ENCODE measurements at regions not wholly inside any gene's neighbourhood (a gene's known extent, or its start where the extent isn't known, plus 50 kb on each side); places are given as distances from the start of the nearest gene placed in this dataset.

DNA sequence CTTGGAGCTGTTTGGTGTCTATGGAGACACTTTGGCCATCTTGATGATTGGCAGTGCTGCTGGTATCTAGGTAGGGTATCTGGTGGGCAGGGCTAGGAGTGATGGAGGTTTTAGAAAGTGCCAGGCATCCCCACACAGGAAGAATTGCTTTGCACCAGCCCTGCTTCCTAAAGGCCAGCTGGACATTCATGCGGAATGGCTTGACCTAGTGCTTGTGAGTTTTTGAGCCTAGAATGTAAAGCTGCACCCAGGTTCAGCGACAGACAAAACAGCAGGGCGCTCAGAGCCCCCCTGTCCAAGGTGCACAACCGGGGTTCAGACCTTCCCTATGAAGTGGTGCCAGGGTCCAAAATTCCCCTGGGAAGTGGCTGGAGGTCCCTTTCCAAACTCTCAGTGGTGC lies 93.1 kb downstream of the ING1 start:
- TF ChIP-seq POLR2AphosphoS5 (IDR thresholded peaks at IDR 0.05) (no peak), POLR2A (IDR thresholded peaks at IDR 0.05) (no peak), EP300 (IDR thresholded peaks at IDR 0.05) (no peak)
- TF ChIP-seq, protein P1, sequence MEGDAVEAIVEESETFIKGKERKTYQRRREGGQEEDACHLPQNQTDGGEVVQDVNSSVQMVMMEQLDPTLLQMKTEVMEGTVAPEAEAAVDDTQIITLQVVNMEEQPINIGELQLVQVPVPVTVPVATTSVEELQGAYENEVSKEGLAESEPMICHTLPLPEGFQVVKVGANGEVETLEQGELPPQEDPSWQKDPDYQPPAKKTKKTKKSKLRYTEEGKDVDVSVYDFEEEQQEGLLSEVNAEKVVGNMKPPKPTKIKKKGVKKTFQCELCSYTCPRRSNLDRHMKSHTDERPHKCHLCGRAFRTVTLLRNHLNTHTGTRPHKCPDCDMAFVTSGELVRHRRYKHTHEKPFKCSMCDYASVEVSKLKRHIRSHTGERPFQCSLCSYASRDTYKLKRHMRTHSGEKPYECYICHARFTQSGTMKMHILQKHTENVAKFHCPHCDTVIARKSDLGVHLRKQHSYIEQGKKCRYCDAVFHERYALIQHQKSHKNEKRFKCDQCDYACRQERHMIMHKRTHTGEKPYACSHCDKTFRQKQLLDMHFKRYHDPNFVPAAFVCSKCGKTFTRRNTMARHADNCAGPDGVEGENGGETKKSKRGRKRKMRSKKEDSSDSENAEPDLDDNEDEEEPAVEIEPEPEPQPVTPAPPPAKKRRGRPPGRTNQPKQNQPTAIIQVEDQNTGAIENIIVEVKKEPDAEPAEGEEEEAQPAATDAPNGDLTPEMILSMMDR (IDR thresholded peaks at IDR 0.05), result no peak
- H3K27me3 ChIP-seq, result no peaks in the 10 kb centered on the region
- H3K9me3 ChIP-seq, result no peaks in the 10 kb centered on the region
- DNase-seq (no peak), ATAC-seq (ENCODE audit: low FRiP score in 2 of 2) (no peak)
- no peaks in the 10 kb centered on the region for H3K4me1 ChIP-seq
- H3K4me3 ChIP-seq, result no peak overlapping the region
- H3K27ac ChIP-seq, result no peak overlapping the region
- H3K36me3 ChIP-seq, result no peaks in the 10 kb centered on the region
- 91 to 100% methylated on average over 3 to 4 of the region's 4 CpGs for WGBS, 2 donors

DNA sequence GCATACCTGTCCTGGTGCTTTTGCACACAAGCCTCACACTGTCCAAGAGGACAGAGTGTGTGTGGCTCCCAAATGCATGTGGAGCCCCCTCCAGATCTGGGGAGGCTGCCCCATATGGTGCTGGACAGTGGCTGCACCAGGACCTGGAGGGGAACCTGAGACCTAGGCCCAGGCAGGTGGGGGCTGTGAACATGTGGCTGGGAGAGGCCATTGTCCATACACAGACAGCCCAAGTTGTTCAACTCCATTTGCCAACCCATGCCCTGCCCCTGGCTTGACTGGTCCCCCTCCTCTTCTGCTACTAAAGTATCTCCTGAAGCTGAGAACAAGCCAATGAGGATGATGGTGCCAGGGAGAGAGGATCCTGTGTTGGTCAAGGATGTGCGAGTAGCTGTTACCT lies 94.0 kb downstream of the ING1 start:
- DNase-seq, result no peak
- 94 to 100% methylated on average over 1 of the region's 1 CpG for WGBS, 2 donors
- peak in 1 of 2 donors; percentile 58 for ATAC-seq (ENCODE audit: low FRiP score in 2 of 2)
- TF ChIP-seq, protein P1 (IDR thresholded peaks at IDR 0.05), result no peak
- TF ChIP-seq POLR2A (IDR thresholded peaks at IDR 0.05) (no peak), EP300 (IDR thresholded peaks at IDR 0.05) (no peak), POLR2AphosphoS5 (IDR thresholded peaks at IDR 0.05) (no peak)
- H3K27ac ChIP-seq, result no peak overlapping the region
- no peak overlapping the region for H3K4me3 ChIP-seq
- no peaks in the 10 kb centered on the region for H3K9me3 ChIP-seq
- H3K36me3 ChIP-seq, result no peaks in the 10 kb centered on the region
- peaks cover 0 to 9% (median 8%) of the 10 kb centered on the region in 4 donors for H3K4me1 ChIP-seq
- peaks cover 0 to 5% (median 0%) of the 10 kb centered on the region in 4 donors for H3K27me3 ChIP-seq

DNA sequence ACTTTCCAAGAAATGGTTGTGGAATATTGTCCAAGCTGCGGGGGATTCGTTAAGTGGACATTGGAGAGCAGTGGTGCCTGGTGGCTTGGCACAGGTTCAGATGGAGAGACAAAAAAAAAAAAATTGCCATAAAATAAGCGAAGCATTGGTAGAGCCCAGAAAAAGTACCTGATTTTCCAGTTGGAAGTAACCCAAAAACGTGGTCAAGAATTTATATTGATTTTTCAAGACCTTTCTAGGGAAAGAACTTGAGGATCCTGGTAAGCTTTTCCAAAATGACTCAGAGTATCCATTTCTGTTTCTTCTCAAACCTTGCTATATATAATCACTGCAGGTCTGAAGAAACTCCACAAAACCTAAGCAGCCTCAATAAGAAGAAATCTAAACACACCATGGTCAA lies 94.6 kb downstream of the ING1 start:
- Histone ChIP-seq H3K4me3 (no peak overlapping the region), H3K9me3 (no peaks in the 10 kb centered on the region), H3K36me3 (no peaks in the 10 kb centered on the region), H3K27ac (no peak overlapping the region), H3K27me3 (peaks cover 0 to 5% (median 0%) of the 10 kb centered on the region in 4 donors), H3K4me1 (peaks cover 0 to 11% (median 11%) of the 10 kb centered on the region in 4 donors)
- no peak for ATAC-seq (ENCODE audit: low FRiP score in 2 of 2)
- TF ChIP-seq EP300 (IDR thresholded peaks at IDR 0.05) (no peak), POLR2AphosphoS5 (IDR thresholded peaks at IDR 0.05) (no peak), POLR2A (IDR thresholded peaks at IDR 0.05) (no peak)
- TF ChIP-seq, protein P1 (IDR thresholded peaks at IDR 0.05), result no peak
- WGBS, 2 donors, result 72 to 76% methylated on average over 4 of the region's 4 CpGs
- DNase-seq, result no peak

DNA sequence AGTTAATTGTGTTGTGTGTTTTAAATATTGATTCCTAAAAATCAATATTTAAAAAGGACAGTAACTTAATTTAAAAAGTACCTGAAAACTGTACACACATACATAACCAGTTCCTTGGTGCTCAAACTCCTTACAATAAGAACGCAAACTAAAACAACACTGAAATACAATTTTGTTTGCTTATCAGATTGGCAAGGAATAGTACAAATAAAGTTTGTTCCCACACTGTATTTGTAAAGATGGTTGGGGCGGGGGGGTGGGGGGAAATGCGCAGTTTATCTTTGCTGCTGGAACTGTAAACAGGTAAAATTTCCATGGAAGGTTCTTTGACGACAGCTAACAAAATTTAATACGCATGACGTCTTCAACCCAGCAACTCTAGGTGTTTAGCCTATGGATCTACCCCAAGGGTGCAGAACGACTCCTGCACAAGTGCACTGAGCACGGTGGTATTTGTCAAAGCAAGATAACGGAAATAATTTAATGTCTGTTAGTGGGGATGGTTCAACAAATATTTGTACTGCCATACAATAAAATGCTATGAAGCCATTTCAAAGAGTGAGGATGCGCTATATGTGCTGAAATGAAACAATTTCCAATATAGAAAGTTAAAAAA lies 96.5 kb downstream of the ING1 start:
- DNase-seq (no peak), ATAC-seq (ENCODE audit: low FRiP score in 2 of 2) (no peak)
- WGBS, 2 donors, result 66 to 67% methylated on average over 10 of the region's 10 CpGs
- Histone ChIP-seq H3K36me3 (no peaks in the 10 kb centered on the region), H3K9me3 (no peaks in the 10 kb centered on the region), H3K27me3 (peaks cover 0 to 5% (median 0%) of the 10 kb centered on the region in 4 donors), H3K4me1 (peaks cover 0 to 11% (median 11%) of the 10 kb centered on the region in 4 donors), H3K4me3 (no peak overlapping the region), H3K27ac (no peak overlapping the region)
- TF ChIP-seq, protein P1 (IDR thresholded peaks at IDR 0.05), result no peak
- TF ChIP-seq POLR2AphosphoS5 (IDR thresholded peaks at IDR 0.05) (no peak), POLR2A (IDR thresholded peaks at IDR 0.05) (no peak), EP300 (IDR thresholded peaks at IDR 0.05) (no peak)

All from upper lobe of left lung (tissue), 6 donors.